Muscle of arm (tissue), 1 donor: ENCODE measurements at regions not wholly inside any gene's neighbourhood (a gene's known extent, or its start where the extent isn't known, plus 50 kb on each side); places are given as distances from the start of the nearest gene placed in this dataset.
"Not testable (repeated sequence)": the region's sequence is repeated elsewhere in the genome, so short reads cannot be mapped to it uniquely, and the experiment has no call there.

Experiments used
- DNase-seq: peaks from one replicate; pipeline ENCODE4 v3.0.0-alpha.2; 2013

GRCh38 chr4:57184378-57185029 is 74.3 kb upstream of the IGFBP7 start:
- no peak for DNase-seq

DNA sequence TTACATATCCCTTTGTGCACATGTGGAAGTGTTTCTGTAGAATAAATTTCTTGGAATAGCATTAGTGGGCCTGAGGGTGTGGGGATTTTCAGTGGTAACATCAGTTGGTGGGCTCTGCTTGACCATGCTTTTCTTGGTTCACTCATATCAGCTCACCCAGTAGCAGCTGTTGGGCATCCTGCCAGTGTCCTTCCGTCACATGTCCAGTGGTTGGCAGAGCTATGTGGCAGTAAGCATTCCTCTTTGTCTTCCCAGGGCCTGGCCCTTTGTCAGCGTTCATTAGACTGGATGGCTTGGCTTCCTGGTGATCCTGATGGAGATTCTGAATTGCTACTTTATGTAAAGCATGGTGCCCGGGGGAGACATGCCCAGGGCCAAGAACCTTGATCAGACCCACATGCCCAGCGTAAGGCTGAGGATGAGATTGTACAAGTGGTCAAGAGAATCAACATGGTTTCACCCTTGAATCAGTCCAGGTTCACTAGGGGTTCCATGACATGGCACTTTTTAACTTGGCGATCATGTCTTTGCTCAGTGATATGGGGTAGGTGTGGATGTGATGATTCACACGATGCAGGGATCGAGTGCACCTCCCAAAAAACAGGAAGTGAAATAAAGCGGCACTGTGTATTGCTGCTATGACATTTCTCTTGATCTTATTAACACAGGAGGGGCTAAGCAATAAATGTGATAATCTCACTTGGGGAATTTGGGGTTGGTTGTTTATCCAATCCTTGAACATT is 72.1 kb upstream of the IGFBP7 start:
- peak; percentile 46 for DNase-seq

GRCh38 chr4:57173136-57173535 is 63.0 kb upstream of the IGFBP7 start:
- DNase-seq = not testable (repeated sequence)

GRCh38 chr4:57172065-57172464 is 61.9 kb upstream of the IGFBP7 start:
- no peak for DNase-seq

- no peak for DNase-seq
These were observed 58.8 kb upstream of the IGFBP7 start for GRCh38 chr4:57168982-57169381.

DNA sequence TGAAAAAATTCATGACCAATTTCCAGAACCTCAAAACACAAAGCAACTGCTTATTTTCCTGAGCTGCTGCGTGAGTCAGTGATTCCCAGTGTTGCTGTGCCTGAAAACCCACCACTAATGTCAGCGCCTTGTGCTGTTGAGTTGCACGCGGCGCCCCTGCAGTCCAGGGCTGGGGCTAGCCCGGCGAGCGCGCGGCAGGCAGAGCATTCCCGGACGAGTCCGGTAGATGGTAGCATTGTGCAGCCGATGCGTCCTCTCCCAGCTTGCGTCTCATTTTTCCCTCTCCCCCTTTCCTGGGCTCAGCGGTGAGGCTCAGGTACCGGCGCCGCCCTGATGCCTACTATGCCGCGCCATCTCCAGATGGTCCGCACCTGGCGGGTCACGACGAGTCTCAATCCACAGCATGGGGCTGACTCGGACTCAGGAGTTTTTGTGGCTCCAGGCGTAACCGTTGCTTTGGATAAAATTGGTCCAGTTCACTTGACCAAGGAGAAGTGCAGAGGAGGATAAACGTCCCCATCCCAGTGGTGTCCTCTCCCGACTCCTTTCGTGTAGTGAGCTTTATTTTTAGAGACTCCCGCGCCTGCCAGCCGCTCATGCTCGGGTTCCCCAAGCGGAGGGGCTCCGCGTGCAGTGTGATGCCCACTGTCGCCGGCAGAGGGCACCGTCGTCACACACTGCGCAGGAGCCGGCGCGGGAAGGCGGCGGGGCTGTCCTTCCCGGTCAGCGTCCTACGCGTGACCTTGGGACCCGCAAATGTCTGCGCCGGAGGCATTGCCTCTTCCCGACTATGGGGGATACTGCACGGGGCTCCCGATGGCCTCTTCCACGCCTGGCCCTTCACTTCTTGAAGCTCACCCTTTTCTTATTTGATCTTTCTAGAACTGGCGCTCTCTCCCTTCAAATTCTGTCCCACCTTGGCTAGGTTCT is 53.6 kb upstream of the IGFBP7 start:
- DNase-seq = peak; percentile 83

- DNase-seq = no peak
These were observed 52.4 kb upstream of the IGFBP7 start for GRCh38 chr4:57162499-57163019.
